NCI-H524 (cell line): ENCODE measurements at regions not wholly inside any gene's neighbourhood (a gene's known extent, or its start where the extent isn't known, plus 50 kb on each side); places are given as distances from the start of the nearest gene placed in this dataset.

ENCODE experiments used
- DNase-seq, 2 experiments: peaks; one replicate each; lab custom pipeline; 2025; lab: John Stamatoyannopoulos, UW

GRCh38 chr2:37782155-37782673 is 110.8 kb upstream of the CDC42EP3 start:
- no peak for DNase-seq

- no peak for DNase-seq
Observed at GRCh38 chr2:37782721-37783371, 111.4 kb upstream of the CDC42EP3 start.

- no peak for DNase-seq
Observed at GRCh38 chr2:37783545-37783944, 112.1 kb upstream of the CDC42EP3 start.

- peak in 1 of 2 experiments; percentile 12 for DNase-seq
Observed at GRCh38 chr2:37784071-37784758, 112.8 kb upstream of the CDC42EP3 start.

- DNase-seq, result no peak
Observed at GRCh38 chr2:37784759-37785149, 113.3 kb upstream of the CDC42EP3 start.

GRCh38 chr2:37786191-37786698 is 114.8 kb upstream of the CDC42EP3 start:
- DNase-seq, result no peak

- DNase-seq, result peak; percentile 62 to 85
Observed at GRCh38 chr2:37786854-37787253, 115.4 kb upstream of the CDC42EP3 start.

- no peak for DNase-seq
Observed at GRCh38 chr2:37788602-37789209, 117.3 kb upstream of the CDC42EP3 start.

- DNase-seq, result no peak
Observed at GRCh38 chr2:37790019-37790418, 118.6 kb upstream of the CDC42EP3 start.

GRCh38 chr2:37790462-37790861 is 119.0 kb upstream of the CDC42EP3 start:
- no peak for DNase-seq

GRCh38 chr2:37792366-37792765 is 120.9 kb upstream of the CDC42EP3 start:
- no peak for DNase-seq

GRCh38 chr2:37793004-37793403 is 121.6 kb upstream of the CDC42EP3 start:
- no peak for DNase-seq

- no peak for DNase-seq
Observed at GRCh38 chr2:37794717-37795116, 123.3 kb upstream of the CDC42EP3 start.

GRCh38 chr2:37795456-37795855 is 124.0 kb upstream of the CDC42EP3 start:
- peak in 1 of 2 experiments; percentile 15 for DNase-seq

GRCh38 chr2:37795938-37796337 is 124.5 kb upstream of the CDC42EP3 start:
- peak in 1 of 2 experiments; percentile 11 for DNase-seq

- DNase-seq, result no peak
Observed at GRCh38 chr2:37796481-37796880, 125.0 kb upstream of the CDC42EP3 start.

- DNase-seq, result no peak
Observed at GRCh38 chr2:37797081-37797480, 125.6 kb upstream of the CDC42EP3 start.

- no peak for DNase-seq
Observed at GRCh38 chr2:37798315-37799005, 126.6 kb upstream of the RMDN2 start.

- no peak for DNase-seq
Observed at GRCh38 chr2:37800176-37800858, 124.8 kb upstream of the RMDN2 start.

GRCh38 chr2:37802211-37802752 is 122.8 kb upstream of the RMDN2 start:
- DNase-seq, result no peak

GRCh38 chr2:37802899-37803379 is 122.1 kb upstream of the RMDN2 start:
- no peak for DNase-seq
